ENCODE measurements at regions not wholly inside any gene's neighbourhood (a gene's known extent, or its start where the extent isn't known, plus 50 kb on each side); places are given as distances from the start of the nearest gene placed in this dataset.

DNA sequence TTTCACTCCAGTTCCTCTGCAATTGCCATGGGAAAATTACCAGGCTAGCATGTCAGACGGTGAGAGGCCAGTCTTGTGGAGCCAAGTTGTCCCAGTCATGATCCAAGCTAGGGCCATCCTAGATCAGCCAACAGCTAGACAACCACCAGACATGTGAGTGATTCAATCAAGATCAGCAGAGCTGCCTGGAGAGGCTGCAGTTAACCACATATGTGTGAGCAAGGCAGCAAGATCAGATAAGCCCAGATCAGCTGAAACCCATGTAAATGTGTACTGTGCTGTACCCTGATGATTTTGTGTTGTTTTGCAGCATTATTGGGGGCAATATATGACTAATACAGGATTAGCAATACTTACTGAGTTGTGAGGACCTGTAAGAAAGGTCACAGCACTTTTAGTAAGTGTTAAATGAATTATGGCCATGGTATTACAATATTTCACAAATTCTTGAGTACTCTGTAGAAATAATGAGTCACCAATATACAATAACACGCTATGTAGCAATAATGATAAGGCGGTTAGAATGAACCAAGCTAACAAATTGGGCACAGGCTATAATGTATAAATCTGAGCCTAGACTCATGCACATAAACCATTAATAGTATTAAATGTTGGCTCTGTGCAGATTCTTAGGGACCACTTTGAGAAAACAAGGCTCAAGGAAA, 91.4 kb downstream of the SUDS3 start:
- Mint-ChIP-seq H3K36me3 (ENCODE audit: low read depth) (no peaks in the 10 kb centered on the region), H3K4me3 (no peak overlapping the region), H3K27ac (no peak overlapping the region), H3K4me1 (no peaks in the 10 kb centered on the region), H3K9me3 (no peaks in the 10 kb centered on the region), H3K27me3 (ENCODE audit: insufficient read depth, low read depth, poor library complexity) (no peaks in the 10 kb centered on the region)
- TF ChIP-seq JUNB (IDR thresholded peaks at IDR 0.05; ENCODE audit: unreplicated experiment) (no peak), CREB1 (CRISPR knock-in tag; IDR thresholded peaks at IDR 0.05; ENCODE audit: low read depth) (no peak), EZH2 (IDR thresholded peaks at IDR 0.05; ENCODE audit: low read depth, unreplicated experiment) (no peak), POLR2AphosphoS5 (IDR thresholded peaks at IDR 0.05; ENCODE audit: low read depth) (no peak), ZNF114 (CRISPR knock-in tag; IDR thresholded peaks at IDR 0.05) (no peak)
- TF ChIP-seq, protein P1, sequence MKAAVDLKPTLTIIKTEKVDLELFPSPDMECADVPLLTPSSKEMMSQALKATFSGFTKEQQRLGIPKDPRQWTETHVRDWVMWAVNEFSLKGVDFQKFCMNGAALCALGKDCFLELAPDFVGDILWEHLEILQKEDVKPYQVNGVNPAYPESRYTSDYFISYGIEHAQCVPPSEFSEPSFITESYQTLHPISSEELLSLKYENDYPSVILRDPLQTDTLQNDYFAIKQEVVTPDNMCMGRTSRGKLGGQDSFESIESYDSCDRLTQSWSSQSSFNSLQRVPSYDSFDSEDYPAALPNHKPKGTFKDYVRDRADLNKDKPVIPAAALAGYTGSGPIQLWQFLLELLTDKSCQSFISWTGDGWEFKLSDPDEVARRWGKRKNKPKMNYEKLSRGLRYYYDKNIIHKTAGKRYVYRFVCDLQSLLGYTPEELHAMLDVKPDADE (IDR thresholded peaks at IDR 0.05) = no peak
- H4K20me1 ChIP-seq (replicated peaks; ENCODE audit: insufficient read depth) = no peaks in the 10 kb centered on the region
- no peaks in the 10 kb centered on the region for H3K79me2 ChIP-seq (replicated peaks; ENCODE audit: insufficient read depth)
- no peak overlapping the region for H3K27ac ChIP-seq (ENCODE audit: low read depth)
- H3F3A ChIP-seq (replicated peaks; ENCODE audit: low read depth) = no peaks in the 10 kb centered on the region
- H3K27me3 ChIP-seq (ENCODE audit: insufficient read depth) = no peaks in the 10 kb centered on the region
- no peak overlapping the region for H2AFZ ChIP-seq
- peaks cover 4% of the 10 kb centered on the region; the same call in 1 of the 2 replicates for H3K9me2 ChIP-seq (ENCODE audit: insufficient read depth)
- H3K4me1 ChIP-seq (ENCODE audit: insufficient read depth) = no peaks in the 10 kb centered on the region
- DNase-seq (ENCODE audit: low spot score) (no peak), ATAC-seq (no peak)
- H3K4me3 ChIP-seq = no peak overlapping the region
- H3K4me2 ChIP-seq = no peak overlapping the region
- H3K36me3 ChIP-seq (ENCODE audit: insufficient read depth) = no peaks in the 10 kb centered on the region

DNA sequence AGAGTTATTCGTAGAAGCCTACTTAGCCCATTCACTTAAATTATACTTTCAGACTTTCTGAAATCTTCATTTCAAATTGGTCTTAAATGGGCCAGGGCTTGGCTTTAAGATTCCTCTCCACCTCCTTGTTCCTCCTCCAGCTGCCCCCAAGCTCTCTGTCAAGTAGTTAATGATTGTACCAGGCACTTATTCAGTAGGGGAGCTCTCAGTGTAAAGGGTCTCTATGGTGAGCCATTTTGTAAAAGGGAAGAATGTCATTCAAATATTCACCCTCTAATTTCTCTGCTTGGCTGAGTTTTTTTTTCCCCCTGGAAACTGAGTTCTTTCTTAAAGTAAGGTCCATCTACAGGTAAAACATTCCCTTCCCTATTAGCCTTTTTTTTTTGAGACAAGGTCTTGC, 96.6 kb downstream of the SUDS3 start:
- Histone ChIP-seq H3K27ac (ENCODE audit: low read depth) (no peak overlapping the region), H3K4me1 (ENCODE audit: insufficient read depth) (no peaks in the 10 kb centered on the region), H3K27me3 (ENCODE audit: insufficient read depth) (no peaks in the 10 kb centered on the region), H3K9me2 (ENCODE audit: insufficient read depth) (peaks cover 4% of the 10 kb centered on the region; the same call in 1 of the 2 replicates), H2AFZ (no peak overlapping the region), H3K79me2 (replicated peaks; ENCODE audit: insufficient read depth) (no peaks in the 10 kb centered on the region), H4K20me1 (replicated peaks; ENCODE audit: insufficient read depth) (no peaks in the 10 kb centered on the region), H3K36me3 (ENCODE audit: insufficient read depth) (no peaks in the 10 kb centered on the region), H3K4me2 (no peak overlapping the region), H3F3A (replicated peaks; ENCODE audit: low read depth) (no peaks in the 10 kb centered on the region), H3K4me3 (no peak overlapping the region)
- ATAC-seq (no peak), DNase-seq (ENCODE audit: low spot score) (no peak)
- Mint-ChIP-seq H3K27ac (no peak overlapping the region), H3K36me3 (ENCODE audit: low read depth) (no peaks in the 10 kb centered on the region), H3K4me3 (no peak overlapping the region), H3K27me3 (ENCODE audit: insufficient read depth, low read depth, poor library complexity) (peaks cover 4% of the 10 kb centered on the region), H3K4me1 (no peaks in the 10 kb centered on the region), H3K9me3 (no peaks in the 10 kb centered on the region)
- TF ChIP-seq ZNF331 (CRISPR knock-in tag; IDR thresholded peaks at IDR 0.05; ENCODE audit: low read depth) = no peak
- TF ChIP-seq, protein P2, sequence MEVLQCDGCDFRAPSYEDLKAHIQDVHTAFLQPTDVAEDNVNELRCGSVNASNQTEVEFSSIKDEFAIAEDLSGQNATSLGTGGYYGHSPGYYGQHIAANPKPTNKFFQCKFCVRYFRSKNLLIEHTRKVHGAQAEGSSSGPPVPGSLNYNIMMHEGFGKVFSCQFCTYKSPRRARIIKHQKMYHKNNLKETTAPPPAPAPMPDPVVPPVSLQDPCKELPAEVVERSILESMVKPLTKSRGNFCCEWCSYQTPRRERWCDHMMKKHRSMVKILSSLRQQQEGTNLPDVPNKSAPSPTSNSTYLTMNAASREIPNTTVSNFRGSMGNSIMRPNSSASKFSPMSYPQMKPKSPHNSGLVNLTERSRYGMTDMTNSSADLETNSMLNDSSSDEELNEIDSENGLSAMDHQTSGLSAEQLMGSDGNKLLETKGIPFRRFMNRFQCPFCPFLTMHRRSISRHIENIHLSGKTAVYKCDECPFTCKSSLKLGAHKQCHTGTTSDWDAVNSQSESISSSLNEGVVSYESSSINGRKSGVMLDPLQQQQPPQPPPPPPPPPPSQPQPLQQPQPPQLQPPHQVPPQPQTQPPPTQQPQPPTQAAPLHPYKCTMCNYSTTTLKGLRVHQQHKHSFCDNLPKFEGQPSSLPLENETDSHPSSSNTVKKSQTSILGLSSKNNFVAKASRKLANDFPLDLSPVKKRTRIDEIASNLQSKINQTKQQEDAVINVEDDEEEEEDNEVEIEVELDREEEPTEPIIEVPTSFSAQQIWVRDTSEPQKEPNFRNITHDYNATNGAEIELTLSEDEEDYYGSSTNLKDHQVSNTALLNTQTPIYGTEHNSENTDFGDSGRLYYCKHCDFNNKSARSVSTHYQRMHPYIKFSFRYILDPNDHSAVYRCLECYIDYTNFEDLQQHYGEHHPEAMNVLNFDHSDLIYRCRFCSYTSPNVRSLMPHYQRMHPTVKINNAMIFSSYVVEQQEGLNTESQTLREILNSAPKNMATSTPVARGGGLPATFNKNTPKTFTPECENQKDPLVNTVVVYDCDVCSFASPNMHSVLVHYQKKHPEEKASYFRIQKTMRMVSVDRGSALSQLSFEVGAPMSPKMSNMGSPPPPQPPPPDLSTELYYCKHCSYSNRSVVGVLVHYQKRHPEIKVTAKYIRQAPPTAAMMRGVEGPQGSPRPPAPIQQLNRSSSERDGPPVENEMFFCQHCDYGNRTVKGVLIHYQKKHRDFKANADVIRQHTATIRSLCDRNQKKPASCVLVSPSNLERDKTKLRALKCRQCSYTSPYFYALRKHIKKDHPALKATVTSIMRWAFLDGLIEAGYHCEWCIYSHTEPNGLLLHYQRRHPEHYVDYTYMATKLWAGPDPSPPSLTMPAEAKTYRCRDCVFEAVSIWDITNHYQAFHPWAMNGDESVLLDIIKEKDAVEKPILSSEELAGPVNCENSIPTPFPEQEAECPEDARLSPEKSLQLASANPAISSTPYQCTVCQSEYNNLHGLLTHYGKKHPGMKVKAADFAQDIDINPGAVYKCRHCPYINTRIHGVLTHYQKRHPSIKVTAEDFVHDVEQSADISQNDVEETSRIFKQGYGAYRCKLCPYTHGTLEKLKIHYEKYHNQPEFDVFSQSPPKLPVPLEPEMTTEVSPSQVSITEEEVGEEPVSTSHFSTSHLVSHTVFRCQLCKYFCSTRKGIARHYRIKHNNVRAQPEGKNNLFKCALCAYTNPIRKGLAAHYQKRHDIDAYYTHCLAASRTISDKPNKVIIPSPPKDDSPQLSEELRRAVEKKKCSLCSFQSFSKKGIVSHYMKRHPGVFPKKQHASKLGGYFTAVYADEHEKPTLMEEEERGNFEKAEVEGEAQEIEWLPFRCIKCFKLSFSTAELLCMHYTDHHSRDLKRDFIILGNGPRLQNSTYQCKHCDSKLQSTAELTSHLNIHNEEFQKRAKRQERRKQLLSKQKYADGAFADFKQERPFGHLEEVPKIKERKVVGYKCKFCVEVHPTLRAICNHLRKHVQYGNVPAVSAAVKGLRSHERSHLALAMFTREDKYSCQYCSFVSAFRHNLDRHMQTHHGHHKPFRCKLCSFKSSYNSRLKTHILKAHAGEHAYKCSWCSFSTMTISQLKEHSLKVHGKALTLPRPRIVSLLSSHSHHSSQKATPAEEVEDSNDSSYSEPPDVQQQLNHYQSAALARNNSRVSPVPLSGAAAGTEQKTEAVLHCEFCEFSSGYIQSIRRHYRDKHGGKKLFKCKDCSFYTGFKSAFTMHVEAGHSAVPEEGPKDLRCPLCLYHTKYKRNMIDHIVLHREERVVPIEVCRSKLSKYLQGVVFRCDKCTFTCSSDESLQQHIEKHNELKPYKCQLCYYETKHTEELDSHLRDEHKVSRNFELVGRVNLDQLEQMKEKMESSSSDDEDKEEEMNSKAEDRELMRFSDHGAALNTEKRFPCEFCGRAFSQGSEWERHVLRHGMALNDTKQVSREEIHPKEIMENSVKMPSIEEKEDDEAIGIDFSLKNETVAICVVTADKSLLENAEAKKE (CRISPR knock-in tag; IDR thresholded peaks at IDR 0.05) = no peak
- TF ChIP-seq CREB1 (CRISPR knock-in tag; IDR thresholded peaks at IDR 0.05; ENCODE audit: low read depth) = no peak
- TF ChIP-seq, protein P3, sequence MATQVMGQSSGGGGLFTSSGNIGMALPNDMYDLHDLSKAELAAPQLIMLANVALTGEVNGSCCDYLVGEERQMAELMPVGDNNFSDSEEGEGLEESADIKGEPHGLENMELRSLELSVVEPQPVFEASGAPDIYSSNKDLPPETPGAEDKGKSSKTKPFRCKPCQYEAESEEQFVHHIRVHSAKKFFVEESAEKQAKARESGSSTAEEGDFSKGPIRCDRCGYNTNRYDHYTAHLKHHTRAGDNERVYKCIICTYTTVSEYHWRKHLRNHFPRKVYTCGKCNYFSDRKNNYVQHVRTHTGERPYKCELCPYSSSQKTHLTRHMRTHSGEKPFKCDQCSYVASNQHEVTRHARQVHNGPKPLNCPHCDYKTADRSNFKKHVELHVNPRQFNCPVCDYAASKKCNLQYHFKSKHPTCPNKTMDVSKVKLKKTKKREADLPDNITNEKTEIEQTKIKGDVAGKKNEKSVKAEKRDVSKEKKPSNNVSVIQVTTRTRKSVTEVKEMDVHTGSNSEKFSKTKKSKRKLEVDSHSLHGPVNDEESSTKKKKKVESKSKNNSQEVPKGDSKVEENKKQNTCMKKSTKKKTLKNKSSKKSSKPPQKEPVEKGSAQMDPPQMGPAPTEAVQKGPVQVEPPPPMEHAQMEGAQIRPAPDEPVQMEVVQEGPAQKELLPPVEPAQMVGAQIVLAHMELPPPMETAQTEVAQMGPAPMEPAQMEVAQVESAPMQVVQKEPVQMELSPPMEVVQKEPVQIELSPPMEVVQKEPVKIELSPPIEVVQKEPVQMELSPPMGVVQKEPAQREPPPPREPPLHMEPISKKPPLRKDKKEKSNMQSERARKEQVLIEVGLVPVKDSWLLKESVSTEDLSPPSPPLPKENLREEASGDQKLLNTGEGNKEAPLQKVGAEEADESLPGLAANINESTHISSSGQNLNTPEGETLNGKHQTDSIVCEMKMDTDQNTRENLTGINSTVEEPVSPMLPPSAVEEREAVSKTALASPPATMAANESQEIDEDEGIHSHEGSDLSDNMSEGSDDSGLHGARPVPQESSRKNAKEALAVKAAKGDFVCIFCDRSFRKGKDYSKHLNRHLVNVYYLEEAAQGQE (IDR thresholded peaks at IDR 0.05; ENCODE audit: unreplicated experiment) = no peak
- no peak for TF ChIP-seq STAT1 (IDR thresholded peaks at IDR 0.05; ENCODE audit: unreplicated experiment)
- no peak for TF ChIP-seq JUNB (IDR thresholded peaks at IDR 0.05; ENCODE audit: unreplicated experiment)

Data from GM23338 (cell line).